ENCODE measurements at regions not wholly inside any gene's neighbourhood (a gene's known extent, or its start where the extent isn't known, plus 50 kb on each side); places are given as distances from the start of the nearest gene placed in this dataset.
"Not testable (repeated sequence)": the region's sequence is repeated elsewhere in the genome, so short reads cannot be mapped to it uniquely, and the experiment has no call there.

DNA sequence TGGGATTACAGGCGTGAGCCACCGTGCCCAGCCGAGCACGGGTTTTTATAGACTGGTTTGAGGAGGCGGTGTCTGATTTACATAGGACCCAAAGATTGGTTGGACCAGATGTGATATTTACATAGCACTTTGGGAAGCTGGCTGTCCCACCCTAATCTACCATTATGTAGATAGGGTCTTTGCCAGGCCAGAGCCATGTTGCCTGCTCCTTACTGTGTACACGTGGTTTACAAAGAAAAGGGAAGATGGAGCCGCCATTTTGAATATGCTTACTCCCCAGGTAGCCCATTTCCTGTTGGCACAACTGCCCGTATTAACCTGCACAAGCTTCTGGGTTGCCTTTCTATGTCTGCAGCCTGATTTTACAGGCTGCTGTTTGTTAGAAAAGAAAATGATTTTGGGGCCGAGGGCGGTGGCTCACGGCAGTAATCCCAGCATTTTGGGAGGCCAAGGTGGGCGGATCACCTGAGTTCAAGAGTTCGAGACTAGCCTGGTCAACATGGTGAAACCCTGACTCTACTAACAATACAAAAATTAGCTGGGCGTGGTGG is 89.9 kb upstream of the EEF2KMT start:
- TF ChIP-seq, protein P1, sequence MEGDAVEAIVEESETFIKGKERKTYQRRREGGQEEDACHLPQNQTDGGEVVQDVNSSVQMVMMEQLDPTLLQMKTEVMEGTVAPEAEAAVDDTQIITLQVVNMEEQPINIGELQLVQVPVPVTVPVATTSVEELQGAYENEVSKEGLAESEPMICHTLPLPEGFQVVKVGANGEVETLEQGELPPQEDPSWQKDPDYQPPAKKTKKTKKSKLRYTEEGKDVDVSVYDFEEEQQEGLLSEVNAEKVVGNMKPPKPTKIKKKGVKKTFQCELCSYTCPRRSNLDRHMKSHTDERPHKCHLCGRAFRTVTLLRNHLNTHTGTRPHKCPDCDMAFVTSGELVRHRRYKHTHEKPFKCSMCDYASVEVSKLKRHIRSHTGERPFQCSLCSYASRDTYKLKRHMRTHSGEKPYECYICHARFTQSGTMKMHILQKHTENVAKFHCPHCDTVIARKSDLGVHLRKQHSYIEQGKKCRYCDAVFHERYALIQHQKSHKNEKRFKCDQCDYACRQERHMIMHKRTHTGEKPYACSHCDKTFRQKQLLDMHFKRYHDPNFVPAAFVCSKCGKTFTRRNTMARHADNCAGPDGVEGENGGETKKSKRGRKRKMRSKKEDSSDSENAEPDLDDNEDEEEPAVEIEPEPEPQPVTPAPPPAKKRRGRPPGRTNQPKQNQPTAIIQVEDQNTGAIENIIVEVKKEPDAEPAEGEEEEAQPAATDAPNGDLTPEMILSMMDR (conservative IDR thresholded peaks at IDR 0.05) = no peak
- H3K4me3 Mint-ChIP-seq = no peak overlapping the region
- no peak for DNase-seq (ENCODE audit: extremely low spot score, unreplicated experiment)
- H3K27ac Mint-ChIP-seq = no peak overlapping the region
- no peaks in the 10 kb centered on the region for H3K36me3 Mint-ChIP-seq
- peaks cover 8% of the 10 kb centered on the region for H3K27me3 Mint-ChIP-seq
- H3K9me3 Mint-ChIP-seq = no peaks in the 10 kb centered on the region
- H3K4me1 Mint-ChIP-seq (ENCODE audit: unreplicated experiment) = peaks cover 3% of the 10 kb centered on the region

GRCh38 chr16:5186381-5186903 is 88.8 kb upstream of the EEF2KMT start:
- Mint-ChIP-seq H3K27me3 (peaks cover 7% of the 10 kb centered on the region), H3K27ac (no peak overlapping the region), H3K9me3 (no peaks in the 10 kb centered on the region), H3K36me3 (no peaks in the 10 kb centered on the region), H3K4me1 (ENCODE audit: unreplicated experiment) (peaks cover 3% of the 10 kb centered on the region), H3K4me3 (no peak overlapping the region)
- TF ChIP-seq, protein P1 (conservative IDR thresholded peaks at IDR 0.05) = no peak
- no peak for DNase-seq (ENCODE audit: extremely low spot score, unreplicated experiment)

DNA sequence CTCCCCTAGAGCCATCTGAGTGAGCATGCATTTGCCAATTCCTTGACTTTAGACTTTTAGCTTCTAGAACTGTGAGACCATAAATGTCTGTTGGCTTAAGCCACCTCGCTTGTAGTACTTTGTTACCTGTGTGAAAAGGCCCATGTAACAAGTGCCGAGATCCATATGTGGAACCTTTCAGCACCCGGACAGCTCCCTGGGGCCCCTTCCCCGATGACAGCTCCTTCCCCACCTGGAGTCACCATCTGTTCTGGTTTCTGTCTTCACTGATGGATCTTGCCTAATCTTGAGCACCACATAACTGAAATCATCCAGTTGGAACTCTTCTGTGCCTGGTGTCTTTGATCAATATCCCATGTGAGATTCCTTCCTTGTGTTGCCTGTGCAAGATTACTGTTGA is 78.9 kb upstream of the EEF2KMT start:
- no peaks in the 10 kb centered on the region for H3K9me3 Mint-ChIP-seq
- no peak for DNase-seq (ENCODE audit: extremely low spot score, unreplicated experiment)
- H3K4me1 Mint-ChIP-seq (ENCODE audit: unreplicated experiment) = no peaks in the 10 kb centered on the region

DNA sequence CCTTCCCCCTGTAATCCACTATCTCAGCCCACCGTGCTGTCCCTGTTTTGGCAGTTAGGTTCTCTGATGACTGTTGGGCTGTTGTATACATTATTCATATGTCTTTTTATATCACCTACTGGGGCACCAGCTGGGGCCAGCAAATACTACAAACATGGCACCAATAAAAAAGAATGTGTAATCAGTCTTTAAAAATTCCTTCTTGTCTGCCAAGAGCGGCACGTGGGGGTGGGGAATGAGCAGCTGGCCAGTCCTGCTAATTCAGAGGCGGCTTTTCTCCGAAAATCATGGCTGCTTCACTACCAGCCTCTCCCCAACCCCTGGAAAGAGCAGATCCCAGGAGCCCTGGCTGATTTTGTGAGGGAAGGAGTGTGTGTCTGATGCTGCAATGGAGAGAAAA is 77.7 kb upstream of the EEF2KMT start:
- H3K27ac Mint-ChIP-seq = no peak overlapping the region
- no peaks in the 10 kb centered on the region for H3K4me1 Mint-ChIP-seq (ENCODE audit: unreplicated experiment)
- TF ChIP-seq, protein P1 (conservative IDR thresholded peaks at IDR 0.05) = no peak
- H3K36me3 Mint-ChIP-seq = no peaks in the 10 kb centered on the region
- H3K4me3 Mint-ChIP-seq = no peak overlapping the region
- H3K9me3 Mint-ChIP-seq = no peaks in the 10 kb centered on the region
- DNase-seq (ENCODE audit: extremely low spot score, unreplicated experiment) = no peak
- peaks cover 3% of the 10 kb centered on the region for H3K27me3 Mint-ChIP-seq

More for the DNA sequence above, 78.9 kb upstream of the EEF2KMT start:
- TF ChIP-seq, protein P1 (conservative IDR thresholded peaks at IDR 0.05) = no peak
- H3K27ac Mint-ChIP-seq = no peak overlapping the region
- no peaks in the 10 kb centered on the region for H3K36me3 Mint-ChIP-seq
- no peaks in the 10 kb centered on the region for H3K27me3 Mint-ChIP-seq
- H3K4me3 Mint-ChIP-seq = no peak overlapping the region

DNA sequence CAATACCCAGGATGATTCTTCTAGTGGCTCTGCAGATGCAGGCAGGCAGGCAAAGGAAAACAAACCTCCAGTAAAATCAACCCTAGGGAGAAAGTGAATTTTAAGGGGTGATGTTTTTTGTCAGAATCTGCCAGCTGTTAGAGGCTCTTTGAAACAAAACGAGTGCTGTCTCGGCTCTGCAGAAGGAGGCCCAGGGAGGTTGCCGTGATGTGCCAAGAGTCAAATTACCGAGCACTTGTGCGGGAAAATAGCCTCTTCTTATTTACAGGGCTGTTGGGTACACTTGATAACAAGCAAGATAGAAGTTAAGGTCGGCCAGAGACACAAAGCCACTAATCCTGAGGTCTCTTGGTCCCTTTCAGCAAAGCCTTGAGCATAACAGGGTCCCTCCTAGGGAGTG is 68.9 kb upstream of the EEF2KMT start:
- peaks cover 5% of the 10 kb centered on the region for H3K9me3 Mint-ChIP-seq
- no peak overlapping the region for H3K27ac Mint-ChIP-seq
- DNase-seq (ENCODE audit: extremely low spot score, unreplicated experiment) = no peak

GRCh38 chr16:5165429-5165828 is 67.8 kb upstream of the EEF2KMT start:
- DNase-seq (ENCODE audit: extremely low spot score, unreplicated experiment); H3K4me3 Mint-ChIP-seq; H3K36me3 Mint-ChIP-seq; H3K9me3 Mint-ChIP-seq; H3K27ac Mint-ChIP-seq: not testable (repeated sequence)
- Mint-ChIP-seq H3K4me1 (ENCODE audit: unreplicated experiment) (peaks cover 15% of the 10 kb centered on the region), H3K27me3 (peaks cover 39% of the 10 kb centered on the region)

More for the DNA sequence above, 68.9 kb upstream of the EEF2KMT start:
- Mint-ChIP-seq H3K4me1 (ENCODE audit: unreplicated experiment) (peaks cover 15% of the 10 kb centered on the region), H3K36me3 (no peaks in the 10 kb centered on the region), H3K27me3 (peaks cover 35% of the 10 kb centered on the region), H3K4me3 (no peak overlapping the region)
- TF ChIP-seq, protein P1 (conservative IDR thresholded peaks at IDR 0.05) = no peak

- peaks cover 15% of the 10 kb centered on the region for H3K4me1 Mint-ChIP-seq (ENCODE audit: unreplicated experiment)
- not testable (repeated sequence) for H3K36me3 Mint-ChIP-seq; H3K9me3 Mint-ChIP-seq; DNase-seq (ENCODE audit: extremely low spot score, unreplicated experiment); H3K4me3 Mint-ChIP-seq; H3K27ac Mint-ChIP-seq
- H3K27me3 Mint-ChIP-seq = peaks cover 30% of the 10 kb centered on the region
These were observed 65.2 kb upstream of the EEF2KMT start for GRCh38 chr16:5162801-5163200.

GRCh38 chr16:5161888-5162287 is 64.3 kb upstream of the EEF2KMT start:
- not testable (repeated sequence) for H3K27ac Mint-ChIP-seq; H3K9me3 Mint-ChIP-seq; H3K4me3 Mint-ChIP-seq; DNase-seq (ENCODE audit: extremely low spot score, unreplicated experiment); H3K36me3 Mint-ChIP-seq; H3K4me1 Mint-ChIP-seq (ENCODE audit: unreplicated experiment)
- peaks cover 23% of the 10 kb centered on the region for H3K27me3 Mint-ChIP-seq

DNA sequence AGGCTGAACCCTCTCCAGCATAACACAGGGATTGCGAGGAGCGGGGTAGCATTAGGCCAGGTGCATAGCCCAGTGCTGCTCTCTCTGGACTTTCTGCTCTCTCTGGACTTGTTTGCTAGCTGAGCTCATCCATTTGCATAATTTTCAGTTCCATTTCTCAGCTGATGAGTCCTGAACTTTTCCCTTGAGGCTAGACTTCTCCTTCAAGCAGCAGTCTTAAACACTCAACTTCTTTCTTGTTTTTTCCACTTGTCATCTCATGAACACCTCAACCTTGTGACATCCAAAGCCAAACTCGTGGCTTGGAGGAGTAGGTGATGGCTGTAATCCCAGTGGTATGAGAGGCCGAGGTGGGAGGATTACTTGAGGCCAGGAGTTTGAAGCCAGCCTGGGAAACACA is 62.4 kb upstream of the EEF2KMT start:
- not testable (repeated sequence) for H3K4me3 Mint-ChIP-seq; H3K4me1 Mint-ChIP-seq (ENCODE audit: unreplicated experiment); DNase-seq (ENCODE audit: extremely low spot score, unreplicated experiment); H3K9me3 Mint-ChIP-seq; H3K27ac Mint-ChIP-seq; H3K36me3 Mint-ChIP-seq
- peaks cover 16% of the 10 kb centered on the region for H3K27me3 Mint-ChIP-seq
